GM21737 (cell line): ENCODE measurements at regions not wholly inside any gene's neighbourhood (a gene's known extent, or its start where the extent isn't known, plus 50 kb on each side); places are given as distances from the start of the nearest gene placed in this dataset.
"Not testable (repeated sequence)": the region's sequence is repeated elsewhere in the genome, so short reads cannot be mapped to it uniquely, and the experiment has no call there.

Source experiments
- ATAC-seq: cut with Tn5 transposase; IDR thresholded peaks from one replicate; pipeline ENCODE4 v1.9.1; 2021; ENCODE audit warnings: mild to moderate bottlenecking, moderate library complexity; ENCODE audit not compliant: unreplicated experiment

DNA sequence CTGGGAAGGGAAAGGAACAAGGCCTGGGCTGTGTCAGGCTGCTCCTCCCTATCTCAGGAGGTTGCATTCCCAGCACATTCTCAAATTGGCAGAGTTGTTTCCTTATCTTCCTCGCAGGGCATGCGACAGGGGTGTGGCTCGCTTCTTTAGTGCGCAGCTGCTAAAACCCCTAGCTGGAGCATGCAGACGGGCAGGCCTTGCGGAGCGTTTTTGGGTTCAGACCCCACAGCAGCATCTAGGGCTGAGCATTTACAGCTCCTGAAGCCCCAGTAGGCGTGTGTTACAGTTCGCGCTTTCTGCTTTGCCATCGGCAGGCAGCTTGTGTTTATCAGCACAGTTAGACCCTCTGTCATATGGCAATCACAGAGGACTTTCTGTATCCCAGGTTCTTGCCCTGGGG, 392.4 kb downstream of the TECRL start:
- no peak for ATAC-seq

GRCh38 chr4:64014647-64015046, 394.6 kb downstream of the TECRL start:
- no peak for ATAC-seq

DNA sequence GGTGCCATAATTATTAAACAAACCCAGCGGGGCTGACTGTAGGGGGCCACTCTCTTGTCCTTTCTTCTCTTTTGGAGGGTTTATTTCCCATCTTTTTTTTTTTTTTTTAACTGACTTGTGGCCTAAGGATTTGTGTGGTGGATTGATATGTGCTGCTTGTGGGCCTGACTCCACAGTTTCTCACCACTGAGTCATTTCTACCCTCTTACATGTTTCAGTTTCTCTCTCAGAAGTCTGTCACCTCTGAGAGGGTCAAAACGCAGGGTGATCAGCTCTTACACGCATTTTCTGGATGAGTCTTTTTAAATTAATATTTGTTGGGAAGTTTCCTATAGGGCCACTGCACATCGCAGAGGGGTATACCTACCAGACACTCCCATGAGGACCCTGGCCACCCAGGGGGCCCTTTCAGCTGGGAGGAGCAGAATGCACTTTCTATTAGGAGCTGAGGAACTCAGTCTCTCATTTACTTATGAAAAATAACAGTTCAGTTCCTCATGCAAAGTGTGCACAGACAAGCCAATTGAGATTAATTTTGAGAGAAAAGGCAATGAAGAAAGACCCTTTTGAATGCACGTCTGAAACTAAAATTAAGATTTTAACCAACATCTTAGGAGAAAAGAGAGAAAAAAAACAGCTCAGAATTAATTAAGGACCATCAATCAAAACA, 407.9 kb downstream of the TECRL start:
- ATAC-seq, result no peak

DNA sequence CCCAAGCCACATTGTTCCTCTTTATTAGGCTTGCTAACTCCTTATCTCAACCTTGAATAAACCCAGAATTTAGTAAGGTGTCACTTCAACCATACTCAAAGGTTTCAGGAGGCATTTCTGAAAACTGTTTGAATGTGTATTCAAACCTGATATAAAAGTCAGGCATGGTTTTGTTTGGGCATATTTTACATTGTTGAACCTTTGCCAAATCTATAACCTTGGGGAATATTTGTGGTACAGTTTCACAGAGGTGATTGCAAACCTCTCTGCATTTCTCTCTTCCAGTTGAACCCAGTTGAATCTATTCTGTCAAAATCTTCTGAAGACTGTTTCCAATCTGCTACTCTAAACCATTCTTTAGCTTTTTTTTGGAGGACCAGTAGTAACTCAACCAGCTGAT, 409.0 kb downstream of the TECRL start:
- no peak for ATAC-seq

DNA sequence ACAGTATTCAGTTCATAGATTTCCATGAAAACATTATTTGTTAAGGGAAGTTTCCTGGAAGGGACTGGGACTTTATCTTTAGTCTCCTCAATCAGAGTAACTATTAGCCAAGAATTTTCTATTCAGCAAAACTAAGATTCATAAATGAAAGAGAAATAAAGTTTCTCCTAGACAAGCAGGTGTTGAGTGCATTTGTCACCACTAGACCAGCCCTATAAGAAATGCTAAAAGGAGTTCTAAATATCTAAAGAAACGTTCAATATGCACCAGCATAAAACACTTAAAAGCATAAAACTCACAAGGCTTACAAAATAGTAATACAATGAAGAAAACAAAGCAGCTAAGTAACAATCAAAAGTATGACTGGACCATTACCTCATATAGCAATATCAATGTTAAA, 423.0 kb downstream of the TECRL start:
- ATAC-seq, result no peak

- ATAC-seq, result no peak
Measured at GRCh38 chr4:63983224-63983623, 426.0 kb downstream of the TECRL start.

DNA sequence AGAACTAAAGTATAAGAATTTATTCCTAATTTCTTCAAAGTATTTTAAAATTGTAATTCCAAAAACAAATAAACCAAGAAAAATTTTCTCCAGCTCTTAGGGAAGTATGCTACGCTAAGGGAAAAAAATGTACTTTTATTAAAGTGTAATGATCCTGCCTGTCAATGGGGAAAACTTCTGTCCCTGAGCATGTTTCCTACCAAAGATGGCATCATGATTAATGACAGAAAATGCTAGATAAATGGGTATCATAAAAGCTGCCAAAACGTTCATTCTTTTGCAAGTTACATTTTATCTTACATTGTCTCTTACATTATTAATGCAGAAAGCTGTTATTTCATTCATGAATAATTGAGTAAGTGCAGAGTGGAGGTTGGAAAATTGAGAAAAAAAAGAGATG, 443.4 kb downstream of the TECRL start:
- ATAC-seq, result no peak

- not testable (repeated sequence) for ATAC-seq
Measured at GRCh38 chr4:63942706-63943286, 466.5 kb downstream of the TECRL start.

GRCh38 chr4:63937961-63938360, 471.3 kb downstream of the TECRL start:
- ATAC-seq, result no peak

GRCh38 chr4:63922146-63922545, 487.1 kb downstream of the TECRL start:
- ATAC-seq, result no peak

DNA sequence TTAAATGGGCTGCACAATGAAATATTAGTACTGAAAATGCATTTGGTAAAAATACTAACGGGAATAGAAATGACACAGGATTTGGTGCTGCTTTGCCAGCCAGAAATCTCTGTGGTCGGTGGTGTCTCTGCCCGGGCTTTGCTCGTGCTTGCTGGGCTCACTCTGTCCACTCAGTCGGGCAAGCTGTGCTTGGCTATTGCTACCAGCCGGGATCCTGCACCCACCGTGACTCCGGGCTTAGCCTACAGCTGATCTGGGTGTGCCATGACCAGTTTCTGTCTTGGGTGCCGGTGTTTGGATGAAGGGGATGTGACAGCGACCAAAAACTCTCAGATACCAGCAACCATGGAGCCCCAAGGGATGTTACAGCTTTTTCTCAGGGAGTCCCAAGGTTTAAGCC, 487.7 kb downstream of the TECRL start:
- ATAC-seq, result no peak

DNA sequence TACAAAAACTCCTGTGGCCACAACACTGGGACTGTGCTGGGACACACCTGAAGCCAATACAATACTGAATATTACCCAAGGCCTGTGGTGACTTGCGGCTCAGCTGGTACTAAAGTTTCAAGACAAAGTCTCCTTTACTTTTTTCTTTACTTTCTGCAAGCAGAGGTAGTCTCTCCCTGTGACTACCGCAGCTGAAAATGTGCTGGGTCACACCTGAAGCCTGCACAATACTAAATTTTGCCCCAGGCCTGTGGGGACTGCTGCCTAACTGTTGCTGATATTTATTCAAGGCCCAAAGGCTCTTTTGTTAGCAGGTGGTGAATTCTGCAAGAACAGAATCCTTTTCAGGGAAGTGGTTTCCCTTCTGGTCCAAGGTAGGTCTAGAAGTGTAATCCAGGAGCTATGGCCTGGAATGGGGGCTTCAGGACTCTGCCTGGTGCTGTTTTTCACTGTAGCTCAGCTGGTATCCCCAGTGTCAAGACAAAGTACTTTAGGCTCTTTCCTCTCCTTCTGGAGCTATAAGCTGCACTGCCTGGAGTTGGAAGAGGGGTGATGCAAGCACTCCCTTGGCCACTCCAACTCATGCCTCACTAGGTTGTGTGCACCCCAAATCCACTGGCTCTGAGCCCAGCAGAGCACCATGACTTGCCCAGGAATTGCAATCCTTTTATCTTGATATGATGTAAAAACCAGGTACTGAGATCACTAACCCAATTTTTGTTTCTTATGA, 489.4 kb downstream of the TECRL start:
- ATAC-seq, result no peak

- ATAC-seq, result no peak
Measured at GRCh38 chr4:63906660-63907183, 502.5 kb downstream of the TECRL start.

DNA sequence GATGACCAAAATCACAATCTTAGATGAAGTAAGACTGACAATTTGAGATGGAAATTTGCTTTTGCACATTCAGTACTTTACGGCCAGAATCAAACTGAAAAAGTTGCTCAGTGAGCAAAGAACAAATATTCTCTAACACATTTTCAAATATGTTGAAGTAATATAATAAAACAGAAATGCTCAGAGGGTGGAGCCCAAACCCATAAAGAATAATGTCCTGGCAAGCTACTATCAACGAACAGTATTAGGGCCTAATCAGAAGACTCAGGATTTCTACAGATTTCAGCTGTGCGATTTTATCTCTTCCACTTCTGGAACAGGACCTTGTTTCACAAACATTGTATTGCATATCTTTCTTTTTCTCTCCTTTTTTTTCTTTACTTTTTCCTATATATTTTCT, 505.0 kb downstream of the TECRL start:
- no peak for ATAC-seq

DNA sequence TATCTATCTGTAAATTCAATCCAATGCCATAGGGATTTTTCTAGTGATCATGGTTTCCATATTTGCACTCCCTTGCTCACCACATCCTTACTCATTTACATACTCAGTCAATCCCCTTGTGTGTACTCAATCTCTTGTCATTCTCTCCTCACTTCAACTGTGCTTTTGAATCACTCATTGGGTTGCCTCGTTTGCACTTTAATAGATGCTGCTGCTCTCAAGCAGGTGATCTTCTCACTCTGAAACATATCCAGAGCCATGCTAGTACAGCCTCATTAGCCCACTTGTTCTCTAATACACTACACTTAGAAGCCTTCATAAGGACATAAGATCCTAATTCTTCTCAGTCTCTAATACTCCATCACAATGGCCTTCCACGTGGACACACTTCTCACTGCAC, 507.9 kb downstream of the TECRL start:
- ATAC-seq, result no peak

DNA sequence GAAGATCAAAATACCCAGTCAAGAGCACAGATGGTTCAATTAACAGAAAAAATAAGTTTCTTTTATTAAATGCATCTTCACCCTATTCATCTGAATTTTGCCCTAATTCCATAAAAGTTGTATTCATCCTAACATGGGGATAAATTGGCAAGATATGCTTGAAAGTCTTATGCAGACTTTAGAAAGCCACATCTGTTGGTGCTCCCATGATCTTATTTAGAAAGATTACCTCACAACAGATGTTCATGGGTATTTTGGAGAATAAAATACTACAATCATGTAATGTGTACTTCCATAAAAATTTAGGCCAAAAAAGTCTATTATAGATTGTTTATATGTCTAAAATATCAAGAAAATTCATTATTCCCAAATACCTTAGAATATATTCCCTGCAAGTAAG, 510.3 kb downstream of the TECRL start:
- ATAC-seq, result no peak

- no peak for ATAC-seq
Measured at GRCh38 chr4:63894161-63894560, 515.1 kb downstream of the TECRL start.

GRCh38 chr4:63869370-63869769, 539.9 kb downstream of the TECRL start:
- no peak for ATAC-seq

GRCh38 chr4:63851496-63851895, 557.8 kb downstream of the TECRL start:
- no peak for ATAC-seq

GRCh38 chr4:63841266-63841665, 568.0 kb downstream of the TECRL start:
- ATAC-seq, result no peak

DNA sequence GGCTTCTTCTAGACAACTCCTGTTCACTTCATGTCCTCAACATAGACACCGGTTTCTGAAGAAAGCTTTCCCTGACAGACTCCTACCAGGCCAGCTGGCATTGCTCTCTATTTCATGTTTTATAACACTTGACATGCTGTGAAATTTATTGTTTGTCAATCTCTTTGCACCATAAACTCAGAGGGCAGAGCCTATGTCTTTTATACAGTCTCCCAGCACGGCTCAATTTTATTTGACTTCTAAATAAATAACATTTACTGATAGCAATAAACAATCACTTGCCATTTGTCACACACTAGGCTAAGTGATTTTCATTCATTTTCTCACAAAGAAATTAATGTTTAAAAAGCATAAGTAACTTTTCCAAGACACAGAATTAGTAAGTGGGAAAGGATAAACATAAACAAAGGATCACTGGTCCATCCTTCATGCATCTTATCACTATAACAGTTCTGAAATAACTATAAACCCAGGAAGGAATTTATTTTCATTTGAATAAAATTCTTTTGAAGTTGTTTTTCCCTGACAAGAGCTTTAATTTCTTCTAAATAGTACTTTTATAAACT, 577.6 kb downstream of the TECRL start:
- no peak for ATAC-seq
